GM21825 (cell line): ENCODE measurements at regions not wholly inside any gene's neighbourhood (a gene's known extent, or its start where the extent isn't known, plus 50 kb on each side); places are given as distances from the start of the nearest gene placed in this dataset.
"Not testable (repeated sequence)": the region's sequence is repeated elsewhere in the genome, so short reads cannot be mapped to it uniquely, and the experiment has no call there.

ENCODE experiments used
- ATAC-seq: cut with Tn5 transposase; IDR thresholded peaks from one replicate; pipeline ENCODE4 v1.9.1; 2021; ENCODE audit warnings: mild to moderate bottlenecking, moderate library complexity; ENCODE audit not compliant: unreplicated experiment

DNA sequence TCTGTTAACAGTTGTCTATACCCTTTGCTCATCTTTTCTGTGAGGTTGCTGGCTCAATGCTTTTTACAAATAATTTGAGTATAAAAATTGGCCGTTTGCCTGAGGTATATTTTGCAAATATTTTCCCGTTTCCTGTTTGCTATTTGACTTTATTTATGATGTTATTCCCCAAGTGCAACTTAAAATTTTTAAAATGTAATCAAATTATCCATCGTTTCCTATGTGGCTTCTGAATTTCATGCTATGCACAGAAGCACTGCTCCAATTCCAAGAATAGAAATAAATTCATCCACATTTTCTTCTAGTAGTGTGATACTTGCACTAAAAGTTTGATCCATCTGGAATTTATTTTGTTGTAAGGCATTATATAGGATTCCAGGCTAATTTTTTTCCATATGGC lies 123.6 kb downstream of the ZNF608 start:
- no peak for ATAC-seq

- no peak for ATAC-seq
These were observed 125.2 kb downstream of the ZNF608 start for GRCh38 chr5:124621279-124621678.

DNA sequence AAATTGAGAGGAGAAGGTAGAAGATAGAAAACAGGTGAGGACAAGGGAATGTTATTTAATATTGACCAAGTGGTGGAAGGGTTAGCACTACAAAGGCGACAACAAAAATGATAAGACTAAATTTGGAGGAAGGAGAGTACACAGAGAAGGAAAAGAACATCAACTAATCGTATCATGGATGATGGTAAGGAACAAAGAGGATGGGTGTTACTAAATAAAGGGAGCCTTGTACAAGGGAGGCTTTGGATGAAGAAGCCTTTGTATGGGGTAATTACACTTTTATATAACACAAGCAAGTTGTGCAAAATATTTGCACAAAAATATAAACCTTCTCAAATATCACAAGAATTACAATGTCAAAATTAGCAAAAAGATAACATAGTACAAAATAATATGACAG lies 125.7 kb downstream of the ZNF608 start:
- ATAC-seq, result no peak

DNA sequence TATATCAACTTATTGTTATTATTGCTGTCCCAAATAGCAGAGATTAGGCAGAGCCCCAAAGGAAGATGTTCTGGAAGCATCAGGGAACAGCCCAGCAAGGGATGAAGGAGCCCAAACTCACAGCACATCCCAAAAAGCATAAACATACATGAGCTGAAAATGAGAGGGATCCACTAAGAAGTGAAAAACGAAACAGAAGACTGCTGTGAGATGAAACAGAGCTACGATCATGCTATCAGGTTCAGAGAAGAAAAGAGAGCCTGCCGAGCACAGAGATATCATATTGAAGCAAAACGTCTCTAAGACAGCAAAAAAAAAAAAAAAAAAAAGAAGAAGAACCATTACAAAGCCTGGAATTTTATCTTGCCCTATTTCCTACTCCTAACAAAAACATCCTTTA lies 127.3 kb downstream of the ZNF608 start:
- ATAC-seq, result no peak

DNA sequence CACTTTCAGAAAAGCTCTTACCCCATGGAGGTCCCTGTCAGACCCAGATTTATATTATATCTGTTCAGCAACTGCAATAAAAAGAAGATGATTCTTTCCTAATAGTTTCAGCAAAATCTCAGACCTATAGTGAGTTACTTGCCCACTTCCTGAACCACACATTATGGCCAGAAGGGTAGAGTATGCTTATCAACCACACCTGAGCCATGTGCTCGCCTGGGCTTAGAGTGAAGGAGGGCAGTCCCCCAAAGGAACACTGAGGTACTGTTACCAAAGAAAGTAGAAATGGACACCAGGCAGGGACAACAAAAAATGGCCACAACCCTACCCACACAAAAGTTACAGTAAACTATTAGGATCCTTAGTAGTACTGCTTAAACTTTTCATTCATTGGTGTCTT lies 128.7 kb downstream of the ZNF608 start:
- no peak for ATAC-seq

DNA sequence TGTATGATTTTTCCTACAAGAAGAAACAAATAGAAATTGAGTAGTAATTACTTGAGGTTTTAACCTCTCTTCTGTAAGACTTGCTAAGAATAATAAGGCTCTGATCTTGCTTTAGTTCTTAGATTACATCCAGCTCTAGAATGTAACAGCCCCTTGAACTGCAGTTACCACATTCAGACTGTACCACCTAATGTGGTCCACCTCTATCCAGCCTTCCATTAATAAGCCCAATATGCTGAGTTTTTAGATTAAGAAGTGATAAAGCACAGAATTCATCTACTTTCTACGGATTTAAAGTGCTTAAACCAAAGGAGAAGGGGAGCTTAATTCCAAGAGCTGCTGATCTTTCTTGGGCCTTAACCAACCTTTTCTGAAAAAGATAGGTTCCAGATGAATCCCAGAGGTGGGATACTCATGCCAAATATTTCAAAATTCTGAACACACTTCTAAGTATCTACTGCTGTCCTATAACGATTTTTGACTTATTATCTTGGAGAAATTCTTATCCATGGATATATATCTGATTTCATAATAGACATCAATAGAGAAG lies 131.5 kb downstream of the ZNF608 start:
- ATAC-seq, result no peak

- no peak for ATAC-seq
These were observed 132.3 kb downstream of the ZNF608 start for GRCh38 chr5:124614105-124614504.

GRCh38 chr5:124613273-124613953 lies 133.0 kb downstream of the ZNF608 start:
- ATAC-seq, result no peak

DNA sequence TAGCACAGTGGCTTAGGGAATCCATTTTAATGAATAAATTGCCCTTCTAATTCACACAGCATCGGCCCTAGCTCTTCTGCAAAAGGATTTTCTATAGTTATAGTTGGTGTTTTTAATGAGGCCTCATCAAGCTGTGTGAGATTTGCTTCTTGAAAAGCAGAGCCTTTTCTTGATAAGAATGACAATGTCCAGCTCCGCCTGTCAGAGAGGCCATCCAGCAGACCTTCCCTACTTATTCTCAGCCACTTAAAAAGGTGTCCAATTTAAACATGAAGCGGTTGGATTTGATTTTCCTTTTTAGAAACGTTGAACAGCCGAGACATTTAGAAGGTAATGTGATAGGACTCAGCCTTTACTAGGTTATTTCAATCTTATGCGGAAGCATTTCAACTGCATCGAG lies 134.4 kb downstream of the ZNF608 start:
- ATAC-seq, result no peak

- not testable (repeated sequence) for ATAC-seq
These were observed 135.2 kb downstream of the ZNF608 start for GRCh38 chr5:124611262-124611661.

DNA sequence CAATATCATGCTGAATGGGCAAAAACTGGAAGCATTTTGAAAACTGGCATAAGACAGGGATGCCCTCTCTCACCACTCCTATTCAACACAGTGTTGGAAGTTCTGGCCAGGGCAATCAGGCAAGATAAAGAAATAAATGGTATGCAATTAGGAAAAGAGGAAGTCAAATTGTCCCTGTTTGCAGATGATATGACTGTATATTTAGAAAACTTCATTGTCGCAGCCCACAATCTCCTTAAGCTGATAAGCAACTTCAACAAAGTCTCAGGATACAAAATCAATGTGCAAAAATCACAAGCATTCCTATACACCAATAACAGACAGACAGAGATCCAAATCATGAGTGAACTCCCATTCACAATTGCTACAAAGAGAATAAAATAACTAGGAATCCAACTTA lies 136.8 kb downstream of the ZNF608 start:
- ATAC-seq, result not testable (repeated sequence)

DNA sequence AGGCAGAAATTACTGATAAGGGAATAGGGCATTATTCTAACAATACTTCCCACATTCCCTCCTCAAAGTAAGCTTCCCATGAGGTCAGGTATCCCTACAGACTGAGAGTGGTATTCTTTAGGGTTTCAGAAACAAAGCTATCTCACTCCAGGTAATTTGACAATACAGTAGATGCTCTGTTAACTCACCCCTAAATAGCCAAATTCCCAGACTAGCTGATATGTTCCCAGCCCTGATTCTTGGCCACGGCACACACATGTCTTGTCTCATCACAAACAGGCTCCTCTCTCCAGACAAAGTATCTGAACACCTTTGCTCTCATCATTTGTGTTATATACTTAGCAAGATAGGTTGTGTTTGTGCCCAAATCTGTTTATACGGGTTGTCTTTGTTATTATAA lies 139.9 kb downstream of the ZNF608 start:
- no peak for ATAC-seq

DNA sequence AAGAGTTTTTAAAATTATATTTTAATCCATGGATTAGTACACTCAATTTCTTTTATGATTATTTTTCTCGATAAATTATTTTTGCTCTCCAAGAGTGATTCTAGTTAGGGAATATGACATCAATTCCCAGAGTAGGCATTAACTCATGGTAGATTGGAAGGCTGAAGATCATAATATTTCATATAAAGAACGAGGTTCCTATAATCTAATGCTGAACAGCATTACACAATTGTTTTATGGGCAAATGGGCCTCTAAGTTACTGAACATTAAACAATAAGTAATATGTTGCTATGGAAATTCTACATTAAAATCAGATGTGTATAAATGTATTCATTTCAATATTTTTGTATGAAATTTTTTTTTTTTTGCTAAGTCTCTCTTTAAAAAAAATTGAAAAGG lies 140.3 kb downstream of the ZNF608 start:
- no peak for ATAC-seq

GRCh38 chr5:124605541-124605940 lies 140.9 kb downstream of the ZNF608 start:
- ATAC-seq, result no peak

DNA sequence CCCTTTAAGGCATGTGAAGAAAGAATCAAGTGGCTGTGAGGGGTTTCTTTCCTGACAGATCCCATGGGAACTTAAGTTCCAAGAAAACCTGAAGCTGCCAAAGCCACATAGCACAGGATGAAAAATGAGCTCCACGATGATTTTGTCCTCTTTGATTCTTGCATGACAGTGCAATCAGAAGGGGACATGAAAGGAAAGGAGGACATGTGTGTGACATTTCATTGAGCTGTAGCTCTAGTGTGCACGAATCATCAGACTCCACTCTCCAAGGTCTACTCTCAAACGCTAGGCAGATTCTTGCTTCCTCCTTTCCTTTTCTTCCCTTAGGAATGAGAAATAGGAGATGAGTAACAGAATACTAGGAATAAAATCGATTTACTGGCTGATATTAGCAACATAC lies 142.0 kb downstream of the ZNF608 start:
- ATAC-seq, result no peak

GRCh38 chr5:124602925-124603650 lies 143.4 kb downstream of the ZNF608 start:
- no peak for ATAC-seq

DNA sequence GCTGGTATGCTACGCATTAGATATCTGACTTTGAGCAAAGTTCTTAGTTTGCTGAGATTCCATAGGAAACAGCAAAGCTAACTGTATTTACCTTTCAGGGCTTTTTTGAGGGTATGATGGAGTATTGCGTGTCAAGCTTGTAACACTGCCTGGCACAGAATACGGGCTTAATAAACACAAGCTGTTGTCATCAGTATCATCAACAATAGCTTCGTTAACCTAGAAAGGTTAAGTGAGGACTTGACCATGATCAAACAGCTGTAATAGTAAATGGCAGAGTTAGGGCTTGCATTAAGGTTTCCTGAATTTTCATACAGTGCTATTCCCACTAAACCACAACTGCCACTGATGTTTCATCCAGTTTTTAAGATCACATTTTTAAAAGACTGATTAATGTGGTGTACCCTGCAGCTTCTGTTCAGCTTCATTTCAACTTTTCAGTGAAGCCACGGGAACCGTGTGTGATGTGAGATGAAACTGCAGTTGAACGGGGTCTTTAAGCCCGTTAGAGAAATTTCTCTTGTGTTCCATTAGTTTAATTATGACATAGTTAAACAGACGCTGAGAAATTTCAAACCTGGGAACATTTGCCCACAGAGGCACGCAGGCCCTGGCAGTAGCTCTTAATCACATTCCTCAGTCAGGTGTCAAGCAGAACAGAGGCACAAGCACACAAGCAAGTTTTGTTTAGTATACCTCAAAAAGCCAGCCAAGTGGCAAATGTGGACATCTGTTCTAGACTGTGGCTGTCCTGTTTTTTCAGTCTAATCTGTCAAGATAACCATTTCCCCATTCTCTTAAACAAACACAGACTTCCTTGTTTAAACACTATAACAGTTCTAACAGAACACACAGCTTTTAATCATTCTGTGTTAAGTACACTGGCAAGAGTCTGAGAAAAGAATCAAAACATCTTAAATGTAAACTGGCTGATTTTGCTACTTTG lies 147.1 kb downstream of the ZNF608 start:
- ATAC-seq, result no peak

DNA sequence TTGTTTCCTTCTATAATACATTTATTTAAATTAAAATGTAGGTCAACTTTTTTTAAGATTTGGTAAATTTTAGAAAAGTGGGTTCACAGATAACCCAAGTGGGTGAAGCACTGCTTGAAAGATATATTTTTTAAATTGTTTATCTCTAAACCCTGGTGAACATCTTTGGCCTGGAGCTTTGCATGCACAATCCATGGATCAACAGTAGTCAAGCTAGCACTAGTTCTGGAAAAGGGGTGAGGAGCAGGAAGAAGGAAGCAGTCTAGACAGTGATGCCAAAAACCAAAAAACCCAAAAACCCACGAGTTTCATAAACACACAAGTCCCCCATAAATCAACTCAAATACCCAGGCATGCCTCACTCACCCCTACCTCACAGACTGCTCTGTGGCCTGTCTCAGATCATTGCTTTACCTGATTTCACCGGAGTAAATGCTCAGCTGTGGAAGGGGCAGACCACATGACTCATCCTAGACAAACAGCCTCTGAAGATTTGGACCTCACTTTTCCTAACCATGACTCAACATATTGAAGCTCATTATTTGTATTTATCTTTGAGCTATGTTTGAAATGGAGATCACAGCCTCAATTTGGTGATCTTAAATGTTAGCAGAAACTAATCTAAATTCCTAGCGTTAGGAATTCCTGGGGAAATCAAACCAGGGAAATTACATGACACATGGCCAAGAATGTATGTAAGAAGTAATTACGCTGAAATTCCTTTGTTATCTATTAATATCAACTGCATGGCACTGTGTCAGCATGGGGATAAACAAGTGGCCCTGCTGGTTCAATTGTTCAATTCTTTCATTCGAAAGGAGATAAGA lies 149.6 kb downstream of the ZNF608 start:
- no peak for ATAC-seq

DNA sequence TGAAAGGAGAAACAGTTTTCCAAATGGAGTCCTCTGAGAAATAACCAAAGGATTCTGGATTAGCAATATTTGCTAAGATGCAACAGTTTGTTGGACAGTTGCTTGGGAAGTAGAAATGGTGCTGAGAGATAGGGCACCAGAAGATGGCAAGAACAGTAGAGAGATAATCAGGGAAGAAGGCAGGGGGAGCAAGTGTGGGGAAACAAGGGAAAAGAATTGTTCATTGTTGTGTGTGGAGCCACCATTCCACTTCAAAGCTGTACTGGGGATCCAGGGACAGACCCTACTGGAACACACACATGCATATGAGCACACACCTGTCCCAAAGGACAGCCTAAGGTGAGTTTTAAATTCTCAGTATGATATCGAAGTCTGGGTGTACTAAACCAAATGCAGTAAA lies 152.5 kb downstream of the ZNF608 start:
- ATAC-seq, result no peak

DNA sequence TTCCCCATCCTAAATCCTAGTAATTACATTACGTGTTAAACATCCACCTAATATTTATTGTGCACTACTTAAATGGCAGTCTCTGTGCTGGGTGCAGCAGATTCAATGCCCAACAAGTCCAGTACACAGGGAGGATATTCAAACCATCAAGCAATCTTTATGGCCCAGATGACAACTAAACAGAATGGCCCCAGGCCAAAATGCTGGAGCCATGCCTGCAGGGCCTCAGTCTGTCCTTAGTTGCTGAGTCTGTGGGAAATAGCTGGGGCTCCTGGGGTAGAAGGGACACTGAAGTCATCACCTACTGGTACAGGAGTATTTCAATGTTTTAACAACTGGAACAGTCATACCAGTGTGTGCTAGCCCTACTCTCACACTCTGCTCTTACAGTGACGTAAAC lies 153.5 kb downstream of the ZNF608 start:
- ATAC-seq, result no peak
